CD14-positive monocyte (primary cell): ENCODE measurements at regions not wholly inside any gene's neighbourhood (a gene's known extent, or its start where the extent isn't known, plus 50 kb on each side); places are given as distances from the start of the nearest gene placed in this dataset.

Experiments
- DNase-seq, 3 donors: peaks; one replicate each; pipeline ENCODE4 v3.0.0-alpha.2; 2011 to 2022
- H2AFZ ChIP-seq: 2 replicates; pipeline ENCODE4 v1.6.0; 2012; ENCODE audit warnings: mild to moderate bottlenecking, low read depth, low read length, inconsistent platforms; ENCODE audit not compliant: insufficient read depth, poor library complexity, severe bottlenecking
- H3K27ac ChIP-seq, 2 donors: 1 replicate in 1 of 2; 2 replicates in 1 of 2; pipeline ENCODE4 v1.5.1; 2012 to 2013; ENCODE audit warnings: low read length in 2 of 2, control low read depth in 1 of 2, inconsistent platforms in 1 of 2, low read depth in 1 of 2, mild to moderate bottlenecking in 1 of 2
- H3K27me3 ChIP-seq, 2 donors: one replicate each; pipeline versions ENCODE4 v1.6.0 to v1.6.1; 2011 to 2013; ENCODE audit warnings: low read length in 2 of 2; ENCODE audit not compliant: control insufficient read depth in 2 of 2, insufficient read depth in 2 of 2
- H3K36me3 ChIP-seq, 2 donors: replicated peaks in 1 of 2; 1 replicate in 1 of 2; 2 replicates in 1 of 2; pipeline versions ENCODE4 v1.5.1 to v1.6.1; 2012 to 2013; ENCODE audit warnings: low read length in 2 of 2, control low read depth in 1 of 2, inconsistent platforms in 1 of 2, mild to moderate bottlenecking in 1 of 2; ENCODE audit not compliant: insufficient read depth in 2 of 2, control insufficient read depth in 1 of 2
- H3K4me1 ChIP-seq, 2 donors: 1 replicate in 1 of 2; 2 replicates in 1 of 2; pipeline versions ENCODE4 v1.5.1 to v1.6.1; 2012 to 2013; ENCODE audit warnings: low read length in 2 of 2, control low read depth in 1 of 2, inconsistent platforms in 1 of 2, mild to moderate bottlenecking in 1 of 2, moderate library complexity in 1 of 2; ENCODE audit not compliant: insufficient read depth in 2 of 2, control insufficient read depth in 1 of 2
- H3K4me2 ChIP-seq: replicated peaks from 2 replicates; pipeline ENCODE3; 2012; ENCODE audit warnings: low read length, moderate library complexity, mild to moderate bottlenecking; ENCODE audit not compliant: poor library complexity, severe bottlenecking; ENCODE audit errors: extremely low read depth
- H3K4me3 ChIP-seq, 3 experiments: fragments of 200-600 bp in 1 of 3; sonication (generic) in 1 of 3; replicated peaks in 1 of 3; 1 replicate in 2 of 3; 2 replicates in 1 of 3; pipeline ENCODE4 v1.5.1; 2011 to 2013; ENCODE audit warnings: low read length in 3 of 3, mild to moderate bottlenecking in 3 of 3, control low read depth in 2 of 3, low read depth in 2 of 3, inconsistent platforms in 1 of 3, moderate library complexity in 1 of 3
- H3K79me2 ChIP-seq: 2 replicates; pipeline ENCODE4 v1.6.0; 2012; ENCODE audit warnings: mild to moderate bottlenecking, control low read depth, inconsistent platforms, low read length, moderate library complexity; ENCODE audit not compliant: insufficient read depth
- H3K9ac ChIP-seq: 2 replicates; pipeline ENCODE4 v1.6.0; 2017; ENCODE audit warnings: low read length, mild to moderate bottlenecking; ENCODE audit not compliant: insufficient read depth, poor library complexity, severe bottlenecking
- H3K9me3 ChIP-seq, 2 donors: replicated peaks in 1 of 2; 1 replicate in 1 of 2; 2 replicates in 1 of 2; pipeline versions ENCODE4 v1.5.1 to v1.6.1; 2012 to 2013; ENCODE audit warnings: low read length in 2 of 2, control low read depth in 1 of 2; ENCODE audit not compliant: control insufficient read depth in 1 of 2, insufficient read depth in 1 of 2
- H4K20me1 ChIP-seq: 2 replicates; pipeline ENCODE4 v1.6.0; 2012; ENCODE audit warnings: mild to moderate bottlenecking, low read length, control low read depth, moderate library complexity; ENCODE audit not compliant: insufficient read depth
- H3K27ac Mint-ChIP-seq, 7 donors: one replicate each; pipeline ENCODE4 v1.8.0; 2020; ENCODE audit warnings: mild to moderate bottlenecking in 7 of 7, mixed read lengths in 7 of 7, moderate library complexity in 6 of 7, inconsistent platforms in 2 of 7
- H3K27me3 Mint-ChIP-seq, 3 donors: one replicate each; pipeline ENCODE4 v1.8.0; 2021 to 2022; ENCODE audit warnings: low read depth in 3 of 3, mild to moderate bottlenecking in 3 of 3, mixed read lengths in 3 of 3, moderate library complexity in 3 of 3, inconsistent platforms in 1 of 3
- H3K36me3 Mint-ChIP-seq, 2 donors: one replicate each; pipeline ENCODE4 v1.8.0; 2020; ENCODE audit warnings: mixed read lengths in 2 of 2, inconsistent platforms in 1 of 2, mild to moderate bottlenecking in 1 of 2
- H3K4me1 Mint-ChIP-seq: one replicate; pipeline ENCODE4 v1.8.0; 2020; ENCODE audit warnings: mild to moderate bottlenecking, mixed read lengths
- H3K4me3 Mint-ChIP-seq, 2 donors: one replicate each; pipeline ENCODE4 v1.8.0; 2020; ENCODE audit warnings: mild to moderate bottlenecking in 2 of 2, mixed read lengths in 2 of 2, moderate library complexity in 1 of 2
- H3K9me3 Mint-ChIP-seq, 7 donors: one replicate each; pipeline ENCODE4 v1.8.0; 2020 to 2022; ENCODE audit warnings: mixed read lengths in 7 of 7, mild to moderate bottlenecking in 6 of 7, moderate library complexity in 6 of 7, inconsistent platforms in 2 of 7
- WGBS: methylation state at CpG from one replicate; pipeline ENCODE4 v1.1.5; 2013; ENCODE audit warnings: missing lambda C conversion rate; ENCODE audit not compliant: insufficient coverage; 5-methylcytosine and 5-hydroxymethylcytosine counted together
- intact Hi-C, 2 donors: fragments of 100-400 bp; cut with micrococcal nuclease; formaldehyde crosslinking; loops; one replicate each; pipeline versions ENCODE4 v1.15.0 to v1.15.1; 2023
- TF ChIP-seq, protein P1 (sequence below): fragments of 200-600 bp; IDR thresholded peaks from one replicate; pipeline ENCODE4 v1.8.0; 2022; ENCODE audit warnings: antibody characterized with exemption, mild to moderate bottlenecking

- no peak overlapping the region for H3K4me3 ChIP-seq
- Mint-ChIP-seq H3K9me3 (peaks cover 0 to 2% (median 0%) of the 10 kb centered on the region in 7 donors), H3K27me3 (peaks cover 0 to 2% (median 0%) of the 10 kb centered on the region in 3 donors), H3K4me1 (no peaks in the 10 kb centered on the region), H3K4me3 (no peak overlapping the region), H3K36me3 (no peaks in the 10 kb centered on the region), H3K27ac (no peak overlapping the region)
- H3K27me3 ChIP-seq, result no peaks in the 10 kb centered on the region
- H3K9me3 ChIP-seq, result no peaks in the 10 kb centered on the region
- H3K4me1 ChIP-seq, result no peaks in the 10 kb centered on the region
- H3K4me2 ChIP-seq, result no peak overlapping the region
- H3K36me3 ChIP-seq, result no peaks in the 10 kb centered on the region
- no peaks in the 10 kb centered on the region for H3K79me2 ChIP-seq
- WGBS, result 100% methylated on average over 3 of the region's 4 CpGs
- H3K27ac ChIP-seq, result no peak overlapping the region
- H2AFZ ChIP-seq, result no peak overlapping the region
- TF ChIP-seq, protein P1, sequence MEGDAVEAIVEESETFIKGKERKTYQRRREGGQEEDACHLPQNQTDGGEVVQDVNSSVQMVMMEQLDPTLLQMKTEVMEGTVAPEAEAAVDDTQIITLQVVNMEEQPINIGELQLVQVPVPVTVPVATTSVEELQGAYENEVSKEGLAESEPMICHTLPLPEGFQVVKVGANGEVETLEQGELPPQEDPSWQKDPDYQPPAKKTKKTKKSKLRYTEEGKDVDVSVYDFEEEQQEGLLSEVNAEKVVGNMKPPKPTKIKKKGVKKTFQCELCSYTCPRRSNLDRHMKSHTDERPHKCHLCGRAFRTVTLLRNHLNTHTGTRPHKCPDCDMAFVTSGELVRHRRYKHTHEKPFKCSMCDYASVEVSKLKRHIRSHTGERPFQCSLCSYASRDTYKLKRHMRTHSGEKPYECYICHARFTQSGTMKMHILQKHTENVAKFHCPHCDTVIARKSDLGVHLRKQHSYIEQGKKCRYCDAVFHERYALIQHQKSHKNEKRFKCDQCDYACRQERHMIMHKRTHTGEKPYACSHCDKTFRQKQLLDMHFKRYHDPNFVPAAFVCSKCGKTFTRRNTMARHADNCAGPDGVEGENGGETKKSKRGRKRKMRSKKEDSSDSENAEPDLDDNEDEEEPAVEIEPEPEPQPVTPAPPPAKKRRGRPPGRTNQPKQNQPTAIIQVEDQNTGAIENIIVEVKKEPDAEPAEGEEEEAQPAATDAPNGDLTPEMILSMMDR, result no peak
- no peak overlapping the region for H3K9ac ChIP-seq
- DNase-seq, result no peak
- H4K20me1 ChIP-seq, result no peaks in the 10 kb centered on the region
- intact Hi-C loops, result no loop called here
Measured at GRCh38 chr9:106639873-106640568, 222.9 kb upstream of the ZNF462 start.

GRCh38 chr9:106643211-106643930 is 219.6 kb upstream of the ZNF462 start:
- H3K4me3 ChIP-seq, result no peak overlapping the region
- intact Hi-C loops, result no loop called here

More at GRCh38 chr9:106643211-106643930, 219.6 kb upstream of the ZNF462 start:
- H4K20me1 ChIP-seq, result no peaks in the 10 kb centered on the region
- no peaks in the 10 kb centered on the region for H3K9me3 ChIP-seq
- no peaks in the 10 kb centered on the region for H3K79me2 ChIP-seq
- H3K27ac Mint-ChIP-seq, result no peak overlapping the region
- no peaks in the 10 kb centered on the region for H3K27me3 ChIP-seq
- no peaks in the 10 kb centered on the region for H3K36me3 Mint-ChIP-seq
- H3K27ac ChIP-seq, result no peak overlapping the region
- no peaks in the 10 kb centered on the region for H3K4me1 Mint-ChIP-seq
- DNase-seq, result no peak
- H3K9ac ChIP-seq, result no peak overlapping the region
- no CpG with 5 or more reads among the region's 3 CpGs for WGBS
- peaks cover 0 to 3% (median 2%) of the 10 kb centered on the region in 3 donors for H3K27me3 Mint-ChIP-seq
- no peak overlapping the region for H3K4me3 Mint-ChIP-seq
- H2AFZ ChIP-seq, result no peak overlapping the region
- TF ChIP-seq, protein P1, result no peak
- H3K9me3 Mint-ChIP-seq, result peaks cover 0 to 3% (median 0%) of the 10 kb centered on the region in 7 donors
- no peaks in the 10 kb centered on the region for H3K36me3 ChIP-seq
- H3K4me2 ChIP-seq, result no peak overlapping the region
- H3K4me1 ChIP-seq, result no peaks in the 10 kb centered on the region
